GM18505 (cell line): ENCODE measurements at regions not wholly inside any gene's neighbourhood (a gene's known extent, or its start where the extent isn't known, plus 50 kb on each side); places are given as distances from the start of the nearest gene placed in this dataset.
"Not testable (repeated sequence)": the region's sequence is repeated elsewhere in the genome, so short reads cannot be mapped to it uniquely, and the experiment has no call there.

ENCODE experiments used
- ATAC-seq: cut with Tn5 transposase; IDR thresholded peaks from one replicate; pipeline ENCODE4 v1.9.1; 2021; ENCODE audit not compliant: unreplicated experiment
- POLR2A ChIP-seq: IDR thresholded peaks from 4 replicates; pipeline ENCODE4 v1.6.1; 2011; ENCODE audit warnings: borderline replicate concordance; ENCODE audit not compliant: insufficient read depth, insufficient read length; ENCODE audit errors: extremely low read depth

GRCh38 chr3:106931904-106932303 lies 445.3 kb upstream of the CCDC54 start:
- no peak for ATAC-seq
- no peak for TF ChIP-seq POLR2A

GRCh38 chr3:106936337-106936736 lies 440.9 kb upstream of the CCDC54 start:
- no peak for TF ChIP-seq POLR2A
- no peak for ATAC-seq

GRCh38 chr3:106942051-106942450 lies 435.2 kb upstream of the CCDC54 start:
- ATAC-seq = no peak
- no peak for TF ChIP-seq POLR2A

GRCh38 chr3:106943071-106943470 lies 434.2 kb upstream of the CCDC54 start:
- ATAC-seq = no peak
- no peak for TF ChIP-seq POLR2A

GRCh38 chr3:106945435-106945834 lies 431.8 kb upstream of the CCDC54 start:
- no peak for ATAC-seq
- no peak for TF ChIP-seq POLR2A

GRCh38 chr3:106946866-106947265 lies 430.4 kb upstream of the CCDC54 start:
- TF ChIP-seq POLR2A = no peak
- ATAC-seq = no peak

GRCh38 chr3:106957029-106957428 lies 420.2 kb upstream of the CCDC54 start:
- TF ChIP-seq POLR2A = no peak
- no peak for ATAC-seq

GRCh38 chr3:106962993-106963392 lies 414.2 kb upstream of the CCDC54 start:
- no peak for ATAC-seq
- TF ChIP-seq POLR2A = no peak

- TF ChIP-seq POLR2A = no peak
- ATAC-seq = no peak
These were observed 413.8 kb upstream of the CCDC54 start for GRCh38 chr3:106963442-106963841.

GRCh38 chr3:106965307-106965706 lies 411.9 kb upstream of the CCDC54 start:
- no peak for ATAC-seq
- TF ChIP-seq POLR2A = no peak

- no peak for TF ChIP-seq POLR2A
- ATAC-seq = no peak
These were observed 407.6 kb upstream of the CCDC54 start for GRCh38 chr3:106969596-106969995.

GRCh38 chr3:106981392-106981791 lies 395.8 kb upstream of the CCDC54 start:
- ATAC-seq = no peak
- TF ChIP-seq POLR2A = no peak

- TF ChIP-seq POLR2A = no peak
- ATAC-seq = no peak
These were observed 391.5 kb upstream of the CCDC54 start for GRCh38 chr3:106985721-106986120.

- ATAC-seq = not testable (repeated sequence)
These were observed 378.2 kb upstream of the CCDC54 start for GRCh38 chr3:106998841-106999682.

- no peak for ATAC-seq
These were observed 375.6 kb upstream of the CCDC54 start for GRCh38 chr3:107001635-107002034.

GRCh38 chr3:107005352-107005751 lies 371.9 kb upstream of the CCDC54 start:
- not testable (repeated sequence) for ATAC-seq

More at GRCh38 chr3:107001635-107002034, 375.6 kb upstream of the CCDC54 start:
- no peak for TF ChIP-seq POLR2A
